Osteocyte (in vitro differentiated cells): ENCODE measurements at regions not wholly inside any gene's neighbourhood (a gene's known extent, or its start where the extent isn't known, plus 50 kb on each side); places are given as distances from the start of the nearest gene placed in this dataset.
A peak's percentile ranks its signal among the peaks of the same experiment; 100 is the strongest.

ENCODE experiments used
- DNase-seq: peaks from one replicate; pipeline ENCODE4 v3.0.0; 2021; ENCODE audit warnings: mixed read lengths; ENCODE audit not compliant: unreplicated experiment; ENCODE audit errors: extremely low spot score
- H3K27ac Mint-ChIP-seq: one replicate; pipeline ENCODE4 v1.8.0; 2021; ENCODE audit warnings: mild to moderate bottlenecking, mixed read lengths; ENCODE audit not compliant: unreplicated experiment
- H3K27me3 Mint-ChIP-seq: one replicate; pipeline ENCODE4 v1.8.0; 2021; ENCODE audit warnings: mixed read lengths; ENCODE audit not compliant: unreplicated experiment
- H3K36me3 Mint-ChIP-seq: one replicate; pipeline ENCODE4 v1.8.0; 2021; ENCODE audit warnings: mixed read lengths; ENCODE audit not compliant: unreplicated experiment
- H3K4me1 Mint-ChIP-seq: one replicate; pipeline ENCODE4 v1.8.0; 2021; ENCODE audit warnings: mixed read lengths; ENCODE audit not compliant: unreplicated experiment
- H3K4me3 Mint-ChIP-seq: one replicate; pipeline ENCODE4 v1.8.0; 2021; ENCODE audit warnings: mild to moderate bottlenecking, moderate library complexity, mixed read lengths; ENCODE audit not compliant: unreplicated experiment
- H3K9me3 Mint-ChIP-seq: one replicate; pipeline ENCODE4 v1.8.0; 2021; ENCODE audit warnings: mixed read lengths; ENCODE audit not compliant: unreplicated experiment
- TF ChIP-seq, protein P1 (sequence below): fragments of 200-600 bp; sonication (generic); IDR thresholded peaks from 2 replicates; pipeline ENCODE4 v1.5.0; 2021; ENCODE audit warnings: antibody characterized with exemption, mild to moderate bottlenecking, moderate library complexity

DNA sequence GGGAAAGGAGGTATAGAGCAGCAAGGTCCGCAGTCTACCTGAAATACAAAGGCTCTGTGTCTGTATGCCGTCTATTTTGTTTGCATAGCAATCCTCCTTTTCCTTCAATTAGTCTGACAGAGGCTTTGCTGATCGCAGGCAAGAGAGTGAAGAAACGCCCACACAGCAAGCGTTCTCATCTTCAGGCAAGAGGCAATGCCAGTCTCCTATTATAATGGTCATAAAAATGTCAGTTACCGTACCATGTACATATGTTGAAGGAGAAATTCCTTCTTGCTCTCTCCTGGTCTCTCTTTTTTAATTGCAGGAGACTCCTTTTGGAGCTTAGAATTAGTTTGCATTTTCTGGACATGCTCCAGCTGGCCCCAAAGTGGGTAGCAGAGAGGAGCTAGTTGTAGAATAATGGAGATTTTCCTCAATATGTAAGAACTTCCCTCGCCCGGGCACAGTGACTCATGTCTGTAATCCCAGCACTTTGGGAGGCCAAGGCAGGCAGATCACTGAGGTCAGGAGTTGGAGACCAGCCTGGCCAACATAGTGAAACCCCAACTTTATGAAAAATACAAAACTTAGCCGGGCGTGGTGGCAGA lies 139.5 kb downstream of the PFKFB3 start:
- H3K27ac Mint-ChIP-seq, result no peak overlapping the region
- H3K9me3 Mint-ChIP-seq, result no peaks in the 10 kb centered on the region
- no peaks in the 10 kb centered on the region for H3K27me3 Mint-ChIP-seq
- TF ChIP-seq, protein P1, sequence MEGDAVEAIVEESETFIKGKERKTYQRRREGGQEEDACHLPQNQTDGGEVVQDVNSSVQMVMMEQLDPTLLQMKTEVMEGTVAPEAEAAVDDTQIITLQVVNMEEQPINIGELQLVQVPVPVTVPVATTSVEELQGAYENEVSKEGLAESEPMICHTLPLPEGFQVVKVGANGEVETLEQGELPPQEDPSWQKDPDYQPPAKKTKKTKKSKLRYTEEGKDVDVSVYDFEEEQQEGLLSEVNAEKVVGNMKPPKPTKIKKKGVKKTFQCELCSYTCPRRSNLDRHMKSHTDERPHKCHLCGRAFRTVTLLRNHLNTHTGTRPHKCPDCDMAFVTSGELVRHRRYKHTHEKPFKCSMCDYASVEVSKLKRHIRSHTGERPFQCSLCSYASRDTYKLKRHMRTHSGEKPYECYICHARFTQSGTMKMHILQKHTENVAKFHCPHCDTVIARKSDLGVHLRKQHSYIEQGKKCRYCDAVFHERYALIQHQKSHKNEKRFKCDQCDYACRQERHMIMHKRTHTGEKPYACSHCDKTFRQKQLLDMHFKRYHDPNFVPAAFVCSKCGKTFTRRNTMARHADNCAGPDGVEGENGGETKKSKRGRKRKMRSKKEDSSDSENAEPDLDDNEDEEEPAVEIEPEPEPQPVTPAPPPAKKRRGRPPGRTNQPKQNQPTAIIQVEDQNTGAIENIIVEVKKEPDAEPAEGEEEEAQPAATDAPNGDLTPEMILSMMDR, result no peak
- H3K36me3 Mint-ChIP-seq, result no peaks in the 10 kb centered on the region
- H3K4me3 Mint-ChIP-seq, result no peak overlapping the region
- DNase-seq, result peak; percentile 46
- peaks cover 9% of the 10 kb centered on the region for H3K4me1 Mint-ChIP-seq

DNA sequence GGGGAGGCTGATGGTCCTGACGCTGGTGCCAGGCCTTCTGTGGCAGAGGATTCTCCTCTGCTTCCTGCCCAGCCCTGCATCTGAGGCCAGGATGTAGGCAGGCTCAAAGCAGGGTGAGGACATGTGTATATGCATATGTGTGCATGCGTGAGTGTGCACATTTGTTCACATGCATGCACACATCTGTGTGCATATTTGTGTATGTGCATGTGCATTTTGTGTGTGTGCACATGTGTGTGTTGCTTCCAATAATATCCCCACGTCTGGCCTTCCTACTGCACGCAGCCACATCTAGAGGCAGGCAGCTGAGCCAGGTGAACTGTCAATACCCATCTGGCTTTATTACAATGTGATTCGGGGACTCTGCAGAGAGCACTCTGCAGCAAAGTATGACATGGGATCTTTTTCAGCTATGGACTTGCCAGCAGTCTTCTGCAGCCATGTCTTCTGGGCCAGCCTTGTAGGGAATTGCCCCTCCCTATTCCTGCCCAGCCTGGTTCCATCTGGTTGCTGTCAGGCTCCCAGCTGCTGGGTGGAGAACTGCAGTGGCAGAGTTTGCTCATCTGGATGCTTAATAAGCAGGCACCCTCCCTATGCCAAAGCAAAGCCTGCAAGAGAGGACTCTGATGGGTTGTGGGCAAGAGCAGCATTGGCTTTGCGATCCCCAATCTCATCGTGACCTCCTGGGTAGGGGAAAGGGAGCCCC lies 140.7 kb downstream of the PFKFB3 start:
- H3K4me3 Mint-ChIP-seq, result no peak overlapping the region
- H3K27ac Mint-ChIP-seq, result no peak overlapping the region
- TF ChIP-seq, protein P1, result no peak
- no peaks in the 10 kb centered on the region for H3K36me3 Mint-ChIP-seq
- no peaks in the 10 kb centered on the region for H3K9me3 Mint-ChIP-seq
- H3K4me1 Mint-ChIP-seq, result peaks cover 16% of the 10 kb centered on the region
- no peaks in the 10 kb centered on the region for H3K27me3 Mint-ChIP-seq
- peak; percentile 71 for DNase-seq

DNA sequence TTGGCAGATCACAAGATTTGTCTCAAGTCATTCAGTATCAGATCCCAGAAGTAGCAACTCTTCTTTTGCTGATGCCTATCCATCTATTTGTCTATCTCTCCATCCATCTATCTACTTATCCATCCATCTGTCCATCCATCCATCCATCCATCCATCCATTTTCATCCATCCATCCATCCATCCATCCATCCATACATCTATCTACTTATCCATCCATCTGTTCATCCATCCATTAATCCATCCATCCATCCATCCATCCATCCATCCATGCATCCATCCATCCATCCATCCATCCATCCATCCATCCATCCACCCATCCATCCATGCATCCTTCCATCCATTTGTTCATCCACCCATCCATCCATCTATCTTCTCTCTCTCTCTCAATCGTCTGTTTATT lies 142.7 kb downstream of the PFKFB3 start:
- Mint-ChIP-seq H3K27me3 (no peaks in the 10 kb centered on the region), H3K4me1 (peaks cover 18% of the 10 kb centered on the region), H3K27ac (no peak overlapping the region), H3K9me3 (no peaks in the 10 kb centered on the region), H3K4me3 (no peak overlapping the region), H3K36me3 (no peaks in the 10 kb centered on the region)
- TF ChIP-seq, protein P1, result no peak
- no peak for DNase-seq

DNA sequence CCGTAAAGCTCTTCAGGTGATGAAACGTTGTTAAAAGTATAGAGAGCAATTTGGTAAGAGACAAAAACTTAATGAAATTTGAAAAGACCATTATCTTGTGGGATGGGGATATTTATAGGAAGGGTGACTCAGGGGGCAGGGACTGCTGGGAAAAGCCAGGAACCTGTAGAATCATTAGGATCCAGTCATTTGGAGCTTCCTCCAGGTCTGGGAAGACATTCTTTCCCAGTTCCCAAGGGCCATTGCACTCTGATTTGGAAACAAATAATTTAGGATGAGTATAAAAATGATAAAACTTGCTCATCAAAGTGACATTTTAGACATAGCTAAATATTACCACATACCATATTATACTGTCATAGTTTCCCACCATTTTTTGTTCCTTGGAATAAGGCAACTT lies 143.9 kb downstream of the PFKFB3 start:
- no peak overlapping the region for H3K27ac Mint-ChIP-seq
- no peaks in the 10 kb centered on the region for H3K9me3 Mint-ChIP-seq
- DNase-seq, result peak; percentile 19
- TF ChIP-seq, protein P1, result no peak
- no peaks in the 10 kb centered on the region for H3K36me3 Mint-ChIP-seq
- H3K4me1 Mint-ChIP-seq, result peaks cover 18% of the 10 kb centered on the region
- H3K27me3 Mint-ChIP-seq, result peaks cover 4% of the 10 kb centered on the region
- no peak overlapping the region for H3K4me3 Mint-ChIP-seq

GRCh38 chr10:6347391-6347951 lies 144.7 kb downstream of the PFKFB3 start:
- peak; percentile 56 for DNase-seq
- Mint-ChIP-seq H3K27me3 (peaks cover 5% of the 10 kb centered on the region), H3K27ac (peak overlapping the region; percentile 44), H3K9me3 (no peaks in the 10 kb centered on the region), H3K36me3 (no peaks in the 10 kb centered on the region), H3K4me3 (no peak overlapping the region), H3K4me1 (peaks cover 18% of the 10 kb centered on the region)
- TF ChIP-seq, protein P1, result no peak
